PC-3 (cell line): ENCODE measurements at regions not wholly inside any gene's neighbourhood (a gene's known extent, or its start where the extent isn't known, plus 50 kb on each side); places are given as distances from the start of the nearest gene placed in this dataset.

Experiments
- ATAC-seq: fragments of 200-7000 bp; cut with Tn5 transposase; 2 replicates; pipeline ENCODE4 v1.9.1; 2020; ENCODE audit warnings: mild to moderate bottlenecking, moderate library complexity
- BruUV-seq: library from RNA; stranded (reverse); fragments of 400-500 nt; replicated peaks from 2 replicates; lab custom pipeline; 2021; lab: Mats Ljungman, UMichigan
- CTCF ChIA-PET: fragments of 300-600 bp; sonication (Branson Sonifier 250); formaldehyde crosslinking; loops from one replicate; lab custom pipeline; 2022; ENCODE audit warnings: antibody characterized with exemption; lab: Charles Lee
- POLR2A ChIA-PET: fragments of 300-600 bp; sonication (Branson Sonifier 250); formaldehyde crosslinking; loops from one replicate; lab custom pipeline; 2022; ENCODE audit warnings: antibody characterized with exemption; ENCODE audit not compliant: unreplicated experiment; lab: Charles Lee
- DNase-seq: peaks from one replicate; pipeline ENCODE4 v3.0.0-alpha.2; 2015
- H2AFZ ChIP-seq: fragments of 300-600 bp; sonication (generic); 2 replicates; pipeline ENCODE4 v1.6.0; 2016; ENCODE audit warnings: antibody characterized with exemption, low read length
- H3F3A ChIP-seq: fragments of 300-600 bp; sonication (generic); one replicate; pipeline ENCODE4 v1.6.0; 2017; ENCODE audit warnings: antibody characterized with exemption, low read length, control low read depth, mild to moderate bottlenecking; ENCODE audit not compliant: unreplicated experiment
- H3K27ac ChIP-seq: fragments of 300-600 bp; sonication (generic); 2 replicates; pipeline ENCODE4 v1.5.1; 2016; ENCODE audit warnings: mild to moderate bottlenecking, low read length
- H3K27me3 ChIP-seq: fragments of 300-600 bp; sonication (generic); 2 replicates; pipeline ENCODE4 v1.6.1; 2016; ENCODE audit warnings: low read length, mixed read lengths
- H3K36me3 ChIP-seq: fragments of 300-600 bp; sonication (generic); 2 replicates; pipeline ENCODE4 v1.6.1; 2016; ENCODE audit warnings: low read depth, mixed run types, low read length, mixed read lengths
- H3K4me1 ChIP-seq: fragments of 300-600 bp; sonication (generic); 2 replicates; pipeline ENCODE4 v1.5.1; 2016; ENCODE audit warnings: low read length; ENCODE audit not compliant: insufficient read depth
- H3K4me2 ChIP-seq: fragments of 300-600 bp; sonication (generic); 2 replicates; pipeline ENCODE4 v1.6.0; 2016; ENCODE audit warnings: low read length
- H3K4me3 ChIP-seq: fragments of 300-600 bp; sonication (generic); 2 replicates; pipeline ENCODE4 v1.5.1; 2016; ENCODE audit warnings: mild to moderate bottlenecking, low read length, mixed read lengths
- H3K79me2 ChIP-seq: fragments of 300-600 bp; sonication (generic); 2 replicates; pipeline ENCODE4 v1.6.1; 2017; ENCODE audit warnings: low read length, mixed read lengths
- H3K9ac ChIP-seq: fragments of 300-600 bp; sonication (generic); 2 replicates; pipeline ENCODE4 v1.6.0; 2016; ENCODE audit warnings: mild to moderate bottlenecking, low read length
- H3K9me2 ChIP-seq: fragments of 300-600 bp; sonication (generic); replicated peaks from 2 replicates; pipeline ENCODE4 v1.6.1; 2016; ENCODE audit warnings: mixed run types, low read length, mixed read lengths
- H3K9me3 ChIP-seq: fragments of 300-600 bp; sonication (generic); 2 replicates; pipeline ENCODE4 v1.6.1; 2016; ENCODE audit warnings: low read length, mixed read lengths
- H4K20me1 ChIP-seq: fragments of 300-600 bp; sonication (generic); 2 replicates; pipeline ENCODE4 v1.6.1; 2016; ENCODE audit warnings: low read length, mixed read lengths
- EZH2 ChIP-seq: fragments of 300-600 bp; sonication (generic); IDR thresholded peaks from one replicate; pipeline ENCODE4 v1.6.1; 2017; ENCODE audit warnings: antibody characterized with exemption, mild to moderate bottlenecking, low read length; ENCODE audit not compliant: unreplicated experiment
- EZH2phosphoT487 ChIP-seq: fragments of 300-600 bp; sonication (generic); IDR thresholded peaks from 2 replicates; pipeline ENCODE4 v1.6.1; 2018; ENCODE audit warnings: mild to moderate bottlenecking, antibody characterized with exemption, low read length, borderline replicate concordance
- intact Hi-C: fragments of 100-400 bp; cut with micrococcal nuclease; formaldehyde crosslinking; loops from 2 replicates; pipeline ENCODE4 v1.9.0; 2023
- TF ChIP-seq, protein P1 (sequence below): fragments of 300-600 bp; sonication (generic); conservative IDR thresholded peaks from 2 replicates; pipeline ENCODE4 v1.5.1; 2017; ENCODE audit warnings: antibody characterized with exemption, low read depth, mild to moderate bottlenecking, low read length

GRCh38 chr3:170730071-170730812 is 139.8 kb downstream of the RPL22L1 start:
- Histone ChIP-seq H3K9me2 (no peaks in the 10 kb centered on the region), H3F3A (no peaks in the 10 kb centered on the region), H4K20me1 (no peaks in the 10 kb centered on the region), H3K9ac (no peak overlapping the region), H3K27me3 (no peaks in the 10 kb centered on the region), H3K4me1 (peaks cover 34% of the 10 kb centered on the region), H2AFZ (no peak overlapping the region), H3K9me3 (no peaks in the 10 kb centered on the region), H3K4me2 (no peak overlapping the region), H3K36me3 (no peaks in the 10 kb centered on the region), H3K27ac (no peak overlapping the region), H3K79me2 (no peaks in the 10 kb centered on the region; the same call in 1 of the 2 replicates), H3K4me3 (no peak overlapping the region)
- ChIA-PET CTCF (no interaction called here), POLR2A (no interaction called here)
- BruUV-seq = no TSS peak
- ATAC-seq (no peak), DNase-seq (no peak)
- TF ChIP-seq EZH2 (no peak), EZH2phosphoT487 (no peak)
- TF ChIP-seq, protein P1, sequence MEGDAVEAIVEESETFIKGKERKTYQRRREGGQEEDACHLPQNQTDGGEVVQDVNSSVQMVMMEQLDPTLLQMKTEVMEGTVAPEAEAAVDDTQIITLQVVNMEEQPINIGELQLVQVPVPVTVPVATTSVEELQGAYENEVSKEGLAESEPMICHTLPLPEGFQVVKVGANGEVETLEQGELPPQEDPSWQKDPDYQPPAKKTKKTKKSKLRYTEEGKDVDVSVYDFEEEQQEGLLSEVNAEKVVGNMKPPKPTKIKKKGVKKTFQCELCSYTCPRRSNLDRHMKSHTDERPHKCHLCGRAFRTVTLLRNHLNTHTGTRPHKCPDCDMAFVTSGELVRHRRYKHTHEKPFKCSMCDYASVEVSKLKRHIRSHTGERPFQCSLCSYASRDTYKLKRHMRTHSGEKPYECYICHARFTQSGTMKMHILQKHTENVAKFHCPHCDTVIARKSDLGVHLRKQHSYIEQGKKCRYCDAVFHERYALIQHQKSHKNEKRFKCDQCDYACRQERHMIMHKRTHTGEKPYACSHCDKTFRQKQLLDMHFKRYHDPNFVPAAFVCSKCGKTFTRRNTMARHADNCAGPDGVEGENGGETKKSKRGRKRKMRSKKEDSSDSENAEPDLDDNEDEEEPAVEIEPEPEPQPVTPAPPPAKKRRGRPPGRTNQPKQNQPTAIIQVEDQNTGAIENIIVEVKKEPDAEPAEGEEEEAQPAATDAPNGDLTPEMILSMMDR = no peak
- intact Hi-C loops = no loop called here

GRCh38 chr3:170728181-170728580 is 141.8 kb downstream of the RPL22L1 start:
- no peak overlapping the region for H3K9ac ChIP-seq
- H3K9me3 ChIP-seq = no peaks in the 10 kb centered on the region
- H3K36me3 ChIP-seq = no peaks in the 10 kb centered on the region
- H2AFZ ChIP-seq = no peak overlapping the region
- ATAC-seq (no peak), DNase-seq (no peak)
- ChIA-PET POLR2A (no interaction called here), CTCF (no interaction called here)
- no peak overlapping the region for H3K4me2 ChIP-seq
- H4K20me1 ChIP-seq = no peaks in the 10 kb centered on the region
- H3K4me3 ChIP-seq = no peak overlapping the region
- BruUV-seq = no TSS peak
- intact Hi-C loops = no loop called here
- TF ChIP-seq EZH2 (no peak), EZH2phosphoT487 (no peak)
- TF ChIP-seq, protein P1 = no peak
- no peaks in the 10 kb centered on the region; the same call in 1 of the 2 replicates for H3K79me2 ChIP-seq
- no peaks in the 10 kb centered on the region for H3F3A ChIP-seq
- H3K27me3 ChIP-seq = no peaks in the 10 kb centered on the region
- H3K27ac ChIP-seq = peak overlapping the region; percentile 89; the same call in 1 of the 2 replicates
- H3K4me1 ChIP-seq = peaks cover 34% of the 10 kb centered on the region
- no peaks in the 10 kb centered on the region for H3K9me2 ChIP-seq

GRCh38 chr3:170727754-170728153 is 141.9 kb upstream of the SLC7A14 start:
- TF ChIP-seq, protein P1 = no peak
- no peak for TF ChIP-seq EZH2
- TF ChIP-seq EZH2phosphoT487 = no peak
- H3K36me3 ChIP-seq = no peaks in the 10 kb centered on the region
- POLR2A ChIA-PET = no interaction called here
- H3K27me3 ChIP-seq = no peaks in the 10 kb centered on the region
- no peaks in the 10 kb centered on the region for H3F3A ChIP-seq
- ATAC-seq (no peak), DNase-seq (no peak)
- intact Hi-C loops = no loop called here
- H3K9ac ChIP-seq = peak overlapping the region; percentile 41; the same call in 1 of the 2 replicates
- H2AFZ ChIP-seq = peak overlapping the region; percentile 65
- no peaks in the 10 kb centered on the region for H4K20me1 ChIP-seq
- H3K4me2 ChIP-seq = peak overlapping the region; percentile 79
- peaks cover 29% of the 10 kb centered on the region for H3K4me1 ChIP-seq
- CTCF ChIA-PET = no interaction called here
- H3K79me2 ChIP-seq = no peaks in the 10 kb centered on the region; the same call in 1 of the 2 replicates
- H3K9me2 ChIP-seq = no peaks in the 10 kb centered on the region
- no peaks in the 10 kb centered on the region for H3K9me3 ChIP-seq
- H3K27ac ChIP-seq = peak overlapping the region; percentile 89
- 0 out of 2 replicates have a peak overlapping the region, but pooled peaks have one; percentile 47 for H3K4me3 ChIP-seq
- BruUV-seq = no TSS peak
